ENCODE measurements at regions not wholly inside any gene's neighbourhood (a gene's known extent, or its start where the extent isn't known, plus 50 kb on each side); places are given as distances from the start of the nearest gene placed in this dataset.

GRCh38 chr4:102449751-102450352 lies 51.3 kb upstream of the NFKB1 start:
- TF ChIP-seq CTCF (conservative IDR thresholded peaks at IDR 0.05; ENCODE audit: low read length) (peak; percentile 87), EZH2phosphoT487 (IDR thresholded peaks at IDR 0.05; ENCODE audit: borderline replicate concordance, low read depth, low read length) (no peak)
